ENCODE measurements at regions not wholly inside any gene's neighbourhood (a gene's known extent, or its start where the extent isn't known, plus 50 kb on each side); places are given as distances from the start of the nearest gene placed in this dataset.

GRCh38 chr12:107284692-107285091, 191.3 kb upstream of the CRY1 start:
- DNase-seq = no peak

GRCh38 chr12:107287436-107288413, 194.4 kb upstream of the CRY1 start:
- DNase-seq = no peak

DNA sequence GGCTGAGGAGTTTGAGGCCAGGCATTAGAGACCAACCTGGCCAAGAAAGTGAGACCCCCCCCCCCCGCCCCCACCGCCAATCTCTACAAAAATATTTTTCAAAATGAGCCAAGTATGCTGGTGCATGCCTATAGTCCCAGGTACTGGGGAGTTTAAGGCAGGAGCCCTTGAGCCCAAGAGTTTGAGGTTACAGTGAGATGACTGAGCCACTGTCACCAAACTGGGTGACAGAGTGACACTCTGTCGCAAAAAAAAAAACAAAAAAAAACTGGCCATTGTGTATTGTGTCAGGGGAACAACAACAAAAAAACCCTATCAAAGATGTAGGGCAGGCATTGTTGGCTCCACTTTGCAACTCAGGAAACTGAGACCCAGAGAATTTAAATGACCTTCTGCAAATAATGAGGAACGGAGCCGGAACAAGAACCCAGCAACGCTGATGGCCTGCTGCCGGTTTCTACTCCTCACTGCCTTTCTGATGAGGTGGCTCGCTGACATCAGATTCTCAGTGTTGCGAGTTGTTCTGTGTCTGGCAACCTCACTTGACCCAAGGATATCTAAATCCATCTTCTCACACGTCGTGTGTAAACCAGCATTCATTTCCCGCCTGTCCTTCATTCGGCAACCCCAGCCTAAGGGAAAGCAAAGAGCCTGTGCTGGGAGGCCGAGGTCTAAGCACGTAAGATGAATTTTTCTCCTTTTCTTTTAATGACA, 195.2 kb upstream of the CRY1 start:
- no peak for DNase-seq

DNA sequence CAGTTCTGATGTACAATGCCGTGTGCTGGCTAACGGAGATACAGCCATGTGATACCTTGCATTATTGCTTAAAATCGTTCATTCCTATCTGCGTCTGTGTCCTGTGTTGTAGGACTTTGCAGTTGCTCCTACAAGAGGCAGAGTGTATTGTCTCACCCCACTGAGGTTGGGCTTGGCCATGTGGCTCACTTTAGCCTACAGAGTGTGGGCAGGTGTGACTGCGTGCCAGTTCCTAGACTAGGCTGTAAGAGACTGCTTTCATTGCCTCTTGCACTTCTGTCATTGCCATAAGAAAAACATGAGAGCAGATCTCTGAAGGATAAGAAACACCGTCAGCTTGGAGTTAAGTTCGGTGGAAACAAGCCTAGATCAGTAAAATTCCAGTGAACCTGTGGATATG, 197.7 kb upstream of the CRY1 start:
- no peak for DNase-seq

DNA sequence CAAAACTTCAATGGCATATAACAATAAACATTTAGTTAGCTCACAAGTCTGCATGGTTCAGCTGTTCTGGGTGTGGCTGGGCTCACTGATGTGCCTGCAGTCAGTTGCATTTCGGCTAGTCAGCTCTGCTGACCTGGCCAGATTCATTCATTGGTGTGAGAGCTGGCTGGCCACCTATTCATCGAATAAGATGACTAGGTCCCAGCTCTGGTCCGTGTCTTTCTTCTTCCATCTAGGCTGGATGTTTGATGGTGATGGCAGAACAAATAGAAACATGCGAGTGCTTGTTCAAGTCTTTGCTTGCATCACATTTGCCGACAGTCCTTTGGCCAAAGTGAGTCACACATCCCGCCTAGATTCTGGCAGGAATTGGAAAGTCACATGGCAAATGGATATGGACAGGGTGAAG, 203.3 kb upstream of the CRY1 start:
- no peak for DNase-seq

- DNase-seq = no peak
Measured at GRCh38 chr12:107302649-107303341, 209.4 kb upstream of the CRY1 start.

DNA sequence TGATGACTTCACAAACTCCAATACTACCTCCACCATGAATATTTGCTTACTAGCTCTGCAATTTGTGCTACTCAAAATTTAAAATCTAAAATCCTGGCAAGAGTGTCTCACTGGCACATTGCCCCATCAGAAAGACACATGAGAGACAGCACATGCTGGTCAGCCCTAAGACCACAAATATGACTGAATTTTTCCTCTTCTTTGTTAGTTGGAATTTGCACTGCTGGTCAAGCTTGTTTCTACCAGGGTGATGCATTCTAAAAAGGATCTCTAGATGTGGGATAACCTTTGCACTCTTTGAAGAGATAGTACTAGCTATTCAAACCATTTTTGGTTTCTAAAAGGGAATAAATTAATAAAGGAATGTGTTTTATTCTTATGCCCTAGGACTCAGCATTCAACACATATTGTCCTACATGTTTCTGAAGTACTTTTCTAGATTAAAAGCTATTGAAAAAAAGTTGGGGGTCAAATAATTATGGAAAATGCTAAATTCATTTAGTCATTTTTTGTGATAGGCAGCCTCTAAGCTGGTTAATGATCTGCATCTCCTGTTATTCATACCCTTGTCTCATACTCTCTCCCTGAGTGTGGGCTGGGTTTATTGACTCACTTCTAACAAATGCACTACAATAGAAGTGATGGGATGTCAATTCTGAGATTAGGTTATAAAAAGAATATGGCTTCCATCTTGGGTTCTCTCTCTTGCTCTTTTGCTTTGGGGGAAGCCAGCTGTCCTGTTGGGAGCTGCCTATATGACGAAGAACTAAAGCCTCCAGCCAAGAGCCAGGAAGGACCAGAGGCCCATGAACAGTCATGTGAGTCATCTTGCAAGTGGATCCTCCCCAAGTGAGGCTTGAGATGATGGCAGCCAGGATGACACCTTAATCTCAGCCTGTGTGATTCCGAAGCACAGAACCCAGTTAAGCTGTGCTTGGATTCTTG, 211.5 kb upstream of the CRY1 start:
- no peak for DNase-seq

DNA sequence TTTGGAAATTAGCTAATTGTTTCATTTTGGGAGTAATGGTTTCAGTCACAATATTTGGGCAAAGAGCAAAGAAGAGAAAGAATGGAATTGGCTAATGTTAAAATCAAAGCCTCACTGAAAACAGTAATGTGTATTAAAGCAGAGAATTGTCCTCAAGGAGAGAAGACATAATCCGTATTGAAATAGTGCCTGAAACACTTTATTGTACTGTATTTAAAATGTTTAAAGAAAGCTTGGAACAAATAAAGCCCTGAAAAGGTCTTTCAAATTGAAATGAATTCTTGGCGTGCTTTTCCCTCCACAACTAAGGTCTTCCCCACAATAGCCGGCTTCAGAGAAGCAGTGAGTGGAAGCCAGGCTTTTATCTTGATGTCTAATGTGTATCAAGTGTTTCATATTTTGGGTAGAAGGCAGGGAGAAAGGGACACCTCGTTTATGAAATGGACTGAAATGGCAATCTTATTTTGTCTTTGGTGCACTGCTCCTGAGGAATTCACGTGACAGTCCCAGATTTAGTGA, 212.9 kb upstream of the CRY1 start:
- no peak for DNase-seq

DNA sequence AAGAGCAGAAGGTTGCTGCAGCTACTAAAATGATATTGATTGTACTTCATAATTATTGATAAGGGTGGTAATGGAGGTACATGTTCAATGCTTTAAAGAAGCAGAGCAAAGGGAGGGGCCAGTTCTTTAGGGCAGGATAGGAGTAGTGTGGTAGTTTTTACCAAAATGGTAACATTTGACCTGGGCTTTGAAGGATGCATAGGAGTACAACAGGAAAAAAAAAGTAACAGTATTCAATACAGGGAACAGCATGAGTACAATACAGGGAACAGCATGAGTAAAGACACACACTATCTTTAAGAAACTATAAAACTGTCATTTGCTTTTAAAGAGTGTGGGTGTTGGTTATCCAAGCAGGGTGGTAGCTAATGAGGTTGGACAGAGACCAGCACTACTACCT, 215.0 kb upstream of the CRY1 start:
- no peak for DNase-seq

- no peak for DNase-seq
Measured at GRCh38 chr12:107309020-107309419, 215.7 kb upstream of the CRY1 start.

GRCh38 chr12:107310621-107311020, 217.3 kb upstream of the CRY1 start:
- DNase-seq = no peak

DNA sequence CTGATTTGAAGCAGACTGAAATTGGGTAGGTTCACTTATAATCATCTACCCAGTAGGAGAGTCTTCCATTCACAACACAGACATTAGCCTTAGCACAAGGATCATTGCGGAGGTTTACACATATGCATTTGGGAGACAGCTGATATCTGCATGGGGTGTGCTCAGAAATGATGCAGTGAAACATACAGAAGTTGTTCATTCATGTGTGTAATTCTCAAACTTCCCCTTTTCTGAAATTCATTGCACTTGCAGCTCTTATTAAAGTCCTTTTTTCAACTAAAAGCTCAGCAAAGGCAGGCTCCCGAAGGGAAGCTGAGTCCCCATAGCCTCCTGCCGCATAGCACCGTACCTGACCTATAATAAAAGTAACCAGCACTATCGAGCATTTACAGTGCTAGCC, 218.3 kb upstream of the CRY1 start:
- DNase-seq = no peak

DNA sequence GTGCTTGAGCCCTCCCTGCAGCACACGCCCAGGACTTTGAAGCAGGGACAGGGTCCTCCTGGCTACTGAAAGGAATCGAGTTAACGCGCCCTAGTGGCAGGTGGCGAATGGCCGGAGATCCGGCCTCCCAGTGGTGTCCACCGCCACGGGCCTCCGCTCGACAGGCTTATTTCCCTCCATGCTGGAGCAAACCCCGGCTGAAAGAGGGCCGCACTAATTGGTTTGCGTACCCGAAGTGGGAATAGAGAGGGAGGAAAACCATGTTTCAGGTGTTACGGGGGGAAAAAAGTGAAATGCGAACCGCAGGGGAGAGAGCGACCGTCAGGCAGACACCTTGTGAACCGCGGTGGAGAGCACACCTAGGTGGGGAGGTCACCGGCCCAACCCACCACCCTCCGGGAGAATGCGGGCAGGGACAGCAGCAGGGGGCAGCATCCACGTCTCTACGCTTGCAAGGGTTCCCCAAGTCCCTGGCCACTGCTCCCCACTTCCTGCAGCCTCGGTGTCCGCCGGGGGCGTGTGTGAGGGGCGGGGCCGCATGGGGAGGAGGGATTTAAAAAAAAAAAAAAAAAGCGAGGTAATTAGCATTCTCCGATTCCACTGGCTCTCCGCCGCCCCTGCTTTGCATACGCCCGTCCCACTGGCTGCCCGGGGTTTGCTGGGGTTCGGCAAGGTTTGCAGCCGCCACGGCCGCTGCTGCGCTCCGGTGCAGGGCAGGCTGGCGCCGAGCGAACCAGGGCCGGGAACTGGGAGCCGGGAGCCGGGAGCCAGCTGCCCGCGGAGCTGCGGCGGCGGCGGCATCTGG, 224.6 kb upstream of the CRY1 start:
- DNase-seq = no peak

GRCh38 chr12:107318556-107318805, 225.1 kb upstream of the CRY1 start:
- no peak for DNase-seq

DNA sequence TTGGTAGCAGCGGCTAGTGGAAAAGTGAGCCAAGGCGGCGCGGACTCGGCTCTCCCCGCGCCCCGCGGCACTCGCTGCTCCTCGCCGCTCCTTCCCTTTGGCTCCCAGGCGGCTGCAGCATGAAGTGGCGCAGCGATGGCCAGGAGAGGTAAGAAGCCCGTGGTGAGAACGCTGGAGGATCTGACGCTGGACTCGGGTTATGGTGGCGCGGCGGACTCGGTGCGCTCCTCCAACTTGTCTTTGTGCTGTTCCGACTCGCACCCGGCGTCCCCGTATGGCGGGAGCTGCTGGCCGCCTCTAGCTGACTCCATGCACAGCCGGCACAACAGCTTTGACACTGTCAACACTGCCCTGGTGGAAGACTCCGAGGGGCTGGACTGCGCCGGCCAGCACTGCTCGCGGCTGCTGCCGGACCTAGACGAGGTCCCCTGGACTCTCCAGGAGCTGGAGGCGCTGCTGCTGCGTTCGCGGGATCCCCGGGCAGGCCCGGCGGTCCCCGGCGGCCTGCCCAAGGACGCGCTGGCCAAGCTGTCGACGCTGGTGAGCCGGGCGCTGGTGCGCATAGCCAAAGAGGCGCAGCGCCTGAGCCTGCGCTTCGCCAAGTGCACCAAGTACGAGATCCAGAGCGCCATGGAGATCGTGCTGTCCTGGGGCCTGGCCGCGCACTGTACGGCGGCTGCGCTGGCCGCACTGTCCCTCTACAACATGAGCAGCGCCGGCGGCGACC, 225.6 kb upstream of the CRY1 start:
- no peak for DNase-seq

- DNase-seq = no peak
Measured at GRCh38 chr12:107319533-107320032, 226.2 kb upstream of the CRY1 start.

DNA sequence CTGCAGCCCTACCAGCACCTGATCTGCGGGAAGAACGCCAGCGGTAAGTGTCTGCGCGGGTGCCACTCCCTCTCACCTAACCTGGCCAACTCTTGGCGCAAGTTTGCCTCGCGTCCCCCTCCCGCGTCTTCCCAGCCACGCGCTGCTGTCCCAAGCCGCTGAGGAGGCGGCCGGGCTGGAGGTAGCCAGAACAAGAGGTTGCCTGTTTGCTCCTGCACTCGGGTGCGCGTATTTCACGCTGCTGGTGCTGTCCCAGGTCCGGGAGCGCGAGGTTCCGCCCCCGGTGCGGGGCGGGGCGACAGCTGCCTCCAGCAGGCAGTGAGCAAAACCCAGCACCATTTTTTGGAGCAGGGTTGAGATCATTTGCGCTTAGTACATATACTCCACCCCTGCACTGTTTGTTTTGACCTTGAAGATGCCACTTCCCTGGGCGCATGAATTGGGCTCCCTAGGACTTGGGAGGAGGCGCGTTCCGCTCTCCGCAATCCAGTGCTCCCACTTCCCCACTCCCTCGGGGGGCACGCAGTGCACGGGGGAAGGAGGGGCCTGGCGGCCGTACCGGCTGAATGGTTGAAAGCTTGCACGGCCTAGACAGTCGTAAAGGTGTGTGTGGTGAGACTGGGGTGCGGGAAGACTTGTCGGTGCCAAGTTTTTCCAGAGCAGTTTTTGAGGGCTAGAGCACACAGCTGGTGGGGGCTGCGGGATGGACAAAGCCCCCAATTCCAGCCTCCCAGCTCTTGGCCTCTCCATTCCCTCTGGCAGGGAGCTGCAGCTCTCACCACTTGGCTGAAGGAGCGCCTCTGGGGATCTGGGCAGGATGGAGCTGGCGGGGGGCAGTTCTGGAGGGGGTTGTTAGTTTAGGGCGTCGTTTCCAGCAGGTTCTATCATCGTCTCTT, 226.9 kb upstream of the CRY1 start:
- DNase-seq = no peak

GRCh38 chr12:107320929-107321631, 227.7 kb upstream of the CRY1 start:
- DNase-seq = no peak

- DNase-seq = no peak
Measured at GRCh38 chr12:107322063-107322462, 228.7 kb upstream of the CRY1 start.
